A673 (cell line): ENCODE measurements at regions not wholly inside any gene's neighbourhood (a gene's known extent, or its start where the extent isn't known, plus 50 kb on each side); places are given as distances from the start of the nearest gene placed in this dataset.

Experiments used
- BruUV-seq: library from RNA; stranded (reverse); fragments of 400-500 nt; replicated peaks from 2 replicates; lab custom pipeline; 2021; lab: Mats Ljungman, UMichigan
- CTCF ChIA-PET: fragments of 300-600 bp; sonication (Branson Sonifier 250); formaldehyde crosslinking; loops from one replicate; lab custom pipeline; 2022; ENCODE audit warnings: antibody characterized with exemption; lab: Charles Lee
- POLR2A ChIA-PET: fragments of 300-600 bp; sonication (Branson Sonifier 250); formaldehyde crosslinking; loops from one replicate; lab custom pipeline; 2022; ENCODE audit warnings: antibody characterized with exemption; ENCODE audit not compliant: low non-redundant PET; lab: Charles Lee
- DNase-seq: peaks from one replicate; pipeline ENCODE4 v3.0.0-alpha.2; 2015; ENCODE audit warnings: low spot score
- H3K27ac ChIP-seq: fragments of 200-600 bp; sonication (generic); 2 replicates; pipeline ENCODE4 v1.5.1; 2016; ENCODE audit warnings: mixed run types, low read depth, mild to moderate bottlenecking, mixed read lengths, antibody characterized with exemption, low read length; ENCODE audit not compliant: poor library complexity, severe bottlenecking
- H3K27me3 ChIP-seq: fragments of 200-600 bp; sonication (generic); replicated peaks from 2 replicates; pipeline ENCODE4 v1.6.1; 2017; ENCODE audit warnings: mixed run types, low read depth, mild to moderate bottlenecking, mixed read lengths, antibody characterized with exemption, low read length; ENCODE audit not compliant: insufficient read depth, poor library complexity
- H3K36me3 ChIP-seq: fragments of 200-600 bp; sonication (generic); 2 replicates; pipeline ENCODE4 v1.6.1; 2016; ENCODE audit warnings: mixed run types, mild to moderate bottlenecking, mixed read lengths, antibody characterized with exemption, low read length; ENCODE audit not compliant: insufficient read depth, poor library complexity, severe bottlenecking
- H3K4me1 ChIP-seq: fragments of 200-600 bp; sonication (generic); 2 replicates; pipeline ENCODE4 v1.6.1; 2017; ENCODE audit warnings: mixed run types, mild to moderate bottlenecking, mixed read lengths, antibody characterized with exemption, low read length; ENCODE audit not compliant: insufficient read depth, poor library complexity, severe bottlenecking
- H3K4me3 ChIP-seq: fragments of 200-600 bp; sonication (generic); 2 replicates; pipeline ENCODE4 v1.5.1; 2016; ENCODE audit warnings: low read depth, mixed run types, mild to moderate bottlenecking, mixed read lengths, low read length; ENCODE audit not compliant: poor library complexity, severe bottlenecking
- H3K9me3 ChIP-seq: fragments of 200-600 bp; sonication (generic); 2 replicates; pipeline ENCODE4 v1.6.1; 2016; ENCODE audit warnings: mixed run types, low read depth, mild to moderate bottlenecking, mixed read lengths, antibody characterized with exemption, low read length; ENCODE audit not compliant: poor library complexity, severe bottlenecking
- EZH2 ChIP-seq: fragments of 200-600 bp; sonication (generic); IDR thresholded peaks from 2 replicates; pipeline ENCODE4 v1.6.1; 2017; ENCODE audit warnings: borderline replicate concordance, low read depth, mild to moderate bottlenecking, mixed read lengths, antibody characterized with exemption, low read length; ENCODE audit not compliant: poor library complexity, severe bottlenecking
- intact Hi-C: fragments of 100-400 bp; cut with micrococcal nuclease; formaldehyde crosslinking; loops from one replicate; pipeline ENCODE4 v1.10.0; 2022; ENCODE audit not compliant: unreplicated experiment
- TF ChIP-seq, protein P1 (sequence below): fragments of 300-800, 200-600 bp; sonication (generic); conservative IDR thresholded peaks from 2 replicates; pipeline ENCODE4 v1.5.1; 2017; ENCODE audit warnings: low read depth, mild to moderate bottlenecking, antibody characterized with exemption, low read length, moderate library complexity, mixed read lengths

DNA sequence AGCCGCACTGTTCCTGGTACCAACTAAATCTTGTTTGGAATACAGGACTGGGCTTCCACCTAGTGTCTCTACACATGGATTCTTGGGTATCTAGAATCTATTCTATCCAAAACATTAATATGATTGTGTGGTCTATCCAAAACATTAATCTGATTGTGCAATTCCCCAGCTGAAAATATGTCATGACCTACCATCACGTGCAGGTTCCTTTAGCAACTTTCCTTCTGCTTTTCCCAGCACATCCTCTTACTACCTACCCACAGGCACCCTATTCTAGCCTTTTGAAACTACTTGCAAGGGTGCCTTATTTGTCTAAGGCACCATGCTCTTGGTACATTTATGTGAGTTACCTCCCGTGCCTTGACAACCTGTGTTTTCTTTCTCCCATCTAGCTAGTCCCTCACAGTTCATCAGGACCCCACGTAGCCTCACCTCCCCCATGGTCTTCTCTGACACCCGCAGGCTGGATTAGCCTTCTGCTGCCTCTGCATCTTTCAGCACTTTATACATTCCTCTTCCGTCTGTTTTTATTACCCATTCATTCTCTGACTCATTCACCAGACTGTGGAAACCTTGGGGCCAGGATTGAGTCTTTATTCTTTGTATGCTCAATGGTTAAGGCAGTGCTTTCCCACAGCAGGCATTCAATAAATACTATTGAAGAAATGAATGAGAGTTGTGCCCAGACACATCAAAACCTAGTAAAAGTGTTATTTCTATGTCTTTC, 88.8 kb upstream of the FAM9B start:
- Histone ChIP-seq H3K4me3 (no peak overlapping the region), H3K9me3 (no peaks in the 10 kb centered on the region), H3K4me1 (no peaks in the 10 kb centered on the region), H3K27me3 (no peaks in the 10 kb centered on the region), H3K36me3 (no peaks in the 10 kb centered on the region), H3K27ac (no peak overlapping the region)
- ChIA-PET POLR2A (no interaction called here), CTCF (no interaction called here)
- TF ChIP-seq, protein P1, sequence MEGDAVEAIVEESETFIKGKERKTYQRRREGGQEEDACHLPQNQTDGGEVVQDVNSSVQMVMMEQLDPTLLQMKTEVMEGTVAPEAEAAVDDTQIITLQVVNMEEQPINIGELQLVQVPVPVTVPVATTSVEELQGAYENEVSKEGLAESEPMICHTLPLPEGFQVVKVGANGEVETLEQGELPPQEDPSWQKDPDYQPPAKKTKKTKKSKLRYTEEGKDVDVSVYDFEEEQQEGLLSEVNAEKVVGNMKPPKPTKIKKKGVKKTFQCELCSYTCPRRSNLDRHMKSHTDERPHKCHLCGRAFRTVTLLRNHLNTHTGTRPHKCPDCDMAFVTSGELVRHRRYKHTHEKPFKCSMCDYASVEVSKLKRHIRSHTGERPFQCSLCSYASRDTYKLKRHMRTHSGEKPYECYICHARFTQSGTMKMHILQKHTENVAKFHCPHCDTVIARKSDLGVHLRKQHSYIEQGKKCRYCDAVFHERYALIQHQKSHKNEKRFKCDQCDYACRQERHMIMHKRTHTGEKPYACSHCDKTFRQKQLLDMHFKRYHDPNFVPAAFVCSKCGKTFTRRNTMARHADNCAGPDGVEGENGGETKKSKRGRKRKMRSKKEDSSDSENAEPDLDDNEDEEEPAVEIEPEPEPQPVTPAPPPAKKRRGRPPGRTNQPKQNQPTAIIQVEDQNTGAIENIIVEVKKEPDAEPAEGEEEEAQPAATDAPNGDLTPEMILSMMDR, result no peak
- TF ChIP-seq EZH2, result no peak
- BruUV-seq, result no TSS peak
- intact Hi-C loops, result no loop called here
- DNase-seq, result no peak

DNA sequence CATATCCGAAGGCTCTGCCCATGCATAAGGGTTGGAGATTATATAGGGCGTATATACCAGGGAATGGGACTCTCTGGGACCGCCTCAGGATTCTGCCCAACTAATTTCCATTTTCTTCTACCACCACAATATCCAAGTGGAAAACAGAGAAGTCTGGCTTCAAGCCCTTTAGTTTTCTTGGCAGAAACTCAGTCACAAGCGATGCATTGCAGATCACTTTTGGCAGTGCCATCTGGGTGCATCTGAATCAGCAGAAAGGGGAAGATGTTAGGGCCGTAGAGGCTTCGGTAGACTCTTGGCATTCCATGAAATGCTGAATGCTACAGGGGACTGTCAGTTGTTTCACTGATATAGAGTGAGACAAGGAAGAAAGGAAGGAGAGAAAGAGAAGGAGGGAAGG, 94.1 kb upstream of the FAM9B start:
- no peak for DNase-seq
- no peak overlapping the region for H3K4me3 ChIP-seq
- H3K4me1 ChIP-seq, result no peaks in the 10 kb centered on the region
- POLR2A ChIA-PET, result no interaction called here
- H3K27me3 ChIP-seq, result no peaks in the 10 kb centered on the region
- BruUV-seq, result no TSS peak
- CTCF ChIA-PET, result no interaction called here
- intact Hi-C loops, result no loop called here
- no peak overlapping the region for H3K27ac ChIP-seq
- H3K9me3 ChIP-seq, result no peaks in the 10 kb centered on the region
- no peaks in the 10 kb centered on the region for H3K36me3 ChIP-seq
- TF ChIP-seq EZH2, result no peak
- TF ChIP-seq, protein P1, result no peak

DNA sequence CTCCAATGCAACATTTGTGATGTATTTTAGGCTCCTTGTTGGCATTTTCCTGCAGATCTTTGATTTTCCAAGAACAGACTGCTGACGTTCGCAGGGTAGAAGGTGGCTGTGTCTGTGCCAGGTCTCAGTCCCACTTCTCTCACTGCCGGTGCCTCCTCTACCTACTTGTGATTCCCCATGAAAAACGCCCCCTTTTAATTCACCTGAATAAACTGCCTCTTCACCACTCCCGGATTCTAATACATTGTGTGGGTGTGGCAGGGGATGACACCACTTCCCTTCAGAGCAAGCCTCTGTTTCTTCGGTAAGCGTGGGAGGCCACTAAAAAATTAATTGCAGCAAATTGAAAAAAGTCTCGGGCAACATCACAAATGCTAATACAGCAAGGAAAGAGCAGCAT, 96.1 kb upstream of the FAM9B start:
- H3K27me3 ChIP-seq, result no peaks in the 10 kb centered on the region
- BruUV-seq, result no TSS peak

More for the DNA sequence above, 96.1 kb upstream of the FAM9B start:
- no peak for TF ChIP-seq EZH2
- TF ChIP-seq, protein P1, result no peak
- no peaks in the 10 kb centered on the region for H3K9me3 ChIP-seq
- H3K27ac ChIP-seq, result no peak overlapping the region
- POLR2A ChIA-PET, result no interaction called here
- H3K4me1 ChIP-seq, result no peaks in the 10 kb centered on the region
- no peak for DNase-seq
- H3K36me3 ChIP-seq, result no peaks in the 10 kb centered on the region
- H3K4me3 ChIP-seq, result no peak overlapping the region
- CTCF ChIA-PET, result no interaction called here
- intact Hi-C loops, result no loop called here
